Astrocyte (in vitro differentiated cells and primary cell): ENCODE measurements at regions not wholly inside any gene's neighbourhood (a gene's known extent, or its start where the extent isn't known, plus 50 kb on each side); places are given as distances from the start of the nearest gene placed in this dataset.
"Not testable (repeated sequence)": the region's sequence is repeated elsewhere in the genome, so short reads cannot be mapped to it uniquely, and the experiment has no call there.

Source experiments
- DNase-seq: peaks from one replicate; pipeline ENCODE4 v3.0.0-alpha.2; 2010; ENCODE audit warnings: low read depth
- FAIRE-seq: peaks from 2 replicates; lab custom pipeline; 2011; peaks lifted over from hg19 to GRCh38; lab: Jason Lieb, UNC
- H2AFZ ChIP-seq: 2 replicates; pipeline ENCODE4 v1.6.0; 2012; ENCODE audit warnings: low read depth, low read length, inconsistent platforms
- H3K27ac ChIP-seq: 2 replicates; pipeline ENCODE4 v1.5.1; 2011; ENCODE audit warnings: low read depth, low read length, inconsistent platforms
- H3K27me3 ChIP-seq: 2 replicates; pipeline ENCODE4 v1.6.0; 2011; ENCODE audit warnings: low read length, inconsistent platforms; ENCODE audit not compliant: insufficient read depth
- H3K36me3 ChIP-seq: 2 replicates; pipeline ENCODE4 v1.5.1; 2011; ENCODE audit warnings: low read length, inconsistent platforms; ENCODE audit not compliant: insufficient read depth
- H3K4me1 ChIP-seq: 2 replicates; pipeline ENCODE4 v1.5.1; 2011; ENCODE audit warnings: low read length, inconsistent platforms; ENCODE audit not compliant: insufficient read depth
- H3K4me2 ChIP-seq: 2 replicates; pipeline ENCODE4 v1.6.0; 2012; ENCODE audit warnings: low read length, inconsistent platforms
- H3K4me3 ChIP-seq: 2 replicates; pipeline ENCODE4 v1.5.1; 2011; ENCODE audit warnings: low read depth, mild to moderate bottlenecking, low read length, inconsistent platforms; ENCODE audit not compliant: insufficient read depth
- H3K79me2 ChIP-seq: 2 replicates; pipeline ENCODE4 v1.6.0; 2012; ENCODE audit warnings: mild to moderate bottlenecking, low read length, inconsistent platforms; ENCODE audit not compliant: insufficient read depth
- H3K9ac ChIP-seq: 2 replicates; pipeline ENCODE4 v1.6.0; 2012; ENCODE audit warnings: mild to moderate bottlenecking, low read length, inconsistent platforms
- H3K9me3 ChIP-seq: 2 replicates; pipeline ENCODE4 v1.5.1; 2012; ENCODE audit warnings: low read depth, mild to moderate bottlenecking, low read length, inconsistent platforms; ENCODE audit not compliant: insufficient read depth
- H4K20me1 ChIP-seq: 2 replicates; pipeline ENCODE4 v1.6.0; 2012; ENCODE audit warnings: low read length, inconsistent platforms; ENCODE audit not compliant: insufficient read depth
- H3K27ac Mint-ChIP-seq: one replicate; pipeline ENCODE4 v1.8.0; 2021; ENCODE audit warnings: mild to moderate bottlenecking, mixed read lengths; ENCODE audit not compliant: unreplicated experiment
- H3K27me3 Mint-ChIP-seq: one replicate; pipeline ENCODE4 v1.8.0; 2021; ENCODE audit warnings: low read depth, mixed read lengths; ENCODE audit not compliant: unreplicated experiment
- H3K36me3 Mint-ChIP-seq: one replicate; pipeline ENCODE4 v1.8.0; 2021; ENCODE audit warnings: low read depth, mixed read lengths; ENCODE audit not compliant: unreplicated experiment
- H3K4me1 Mint-ChIP-seq: one replicate; pipeline ENCODE4 v1.8.0; 2021; ENCODE audit warnings: low read depth, mixed read lengths; ENCODE audit not compliant: unreplicated experiment
- H3K4me3 Mint-ChIP-seq: one replicate; pipeline ENCODE4 v1.8.0; 2021; ENCODE audit warnings: mild to moderate bottlenecking, moderate library complexity, mixed read lengths; ENCODE audit not compliant: unreplicated experiment
- H3K9me3 Mint-ChIP-seq: one replicate; pipeline ENCODE4 v1.8.0; 2021; ENCODE audit warnings: mild to moderate bottlenecking, mixed read lengths; ENCODE audit not compliant: unreplicated experiment
- EZH2 ChIP-seq: IDR thresholded peaks from 2 replicates; pipeline ENCODE4 v1.6.1; 2012; ENCODE audit warnings: mild to moderate bottlenecking, low read length, inconsistent platforms; ENCODE audit not compliant: insufficient read depth
- TF ChIP-seq, protein P1 (sequence below): IDR thresholded peaks from 2 replicates; pipeline ENCODE4 v1.5.1; 2011; ENCODE audit warnings: low read depth, mild to moderate bottlenecking, inconsistent platforms, low read length, moderate library complexity; ENCODE audit not compliant: insufficient read depth

DNA sequence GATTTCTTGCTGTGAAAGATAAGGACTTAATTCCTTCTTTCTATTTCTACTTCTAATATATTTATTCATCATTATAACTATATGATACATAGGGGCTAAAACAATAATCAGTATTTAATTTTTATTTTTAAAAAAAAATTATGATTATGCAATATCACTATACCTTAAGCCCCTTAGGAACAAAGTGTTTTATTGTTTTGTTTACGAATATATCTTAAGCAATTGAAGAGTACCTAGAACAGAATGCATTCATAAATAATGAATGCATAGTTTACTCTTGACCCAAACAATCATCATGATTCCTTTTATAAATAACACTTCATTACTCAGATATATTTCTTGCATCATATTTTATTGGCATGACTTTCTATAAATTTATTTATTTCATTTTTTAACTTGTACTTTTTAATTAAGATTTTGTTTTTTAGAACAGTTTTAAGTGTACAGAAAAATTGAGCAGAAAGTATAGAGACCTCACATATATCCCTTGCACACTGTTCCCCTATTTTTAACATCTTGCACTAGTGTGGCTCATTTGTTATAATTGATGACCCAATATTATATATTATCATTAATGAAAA lies 339.9 kb upstream of the SPRY2 start:
- H3K9me3 Mint-ChIP-seq: peaks cover 6% of the 10 kb centered on the region
- TF ChIP-seq EZH2: no peak
- TF ChIP-seq, protein P1, sequence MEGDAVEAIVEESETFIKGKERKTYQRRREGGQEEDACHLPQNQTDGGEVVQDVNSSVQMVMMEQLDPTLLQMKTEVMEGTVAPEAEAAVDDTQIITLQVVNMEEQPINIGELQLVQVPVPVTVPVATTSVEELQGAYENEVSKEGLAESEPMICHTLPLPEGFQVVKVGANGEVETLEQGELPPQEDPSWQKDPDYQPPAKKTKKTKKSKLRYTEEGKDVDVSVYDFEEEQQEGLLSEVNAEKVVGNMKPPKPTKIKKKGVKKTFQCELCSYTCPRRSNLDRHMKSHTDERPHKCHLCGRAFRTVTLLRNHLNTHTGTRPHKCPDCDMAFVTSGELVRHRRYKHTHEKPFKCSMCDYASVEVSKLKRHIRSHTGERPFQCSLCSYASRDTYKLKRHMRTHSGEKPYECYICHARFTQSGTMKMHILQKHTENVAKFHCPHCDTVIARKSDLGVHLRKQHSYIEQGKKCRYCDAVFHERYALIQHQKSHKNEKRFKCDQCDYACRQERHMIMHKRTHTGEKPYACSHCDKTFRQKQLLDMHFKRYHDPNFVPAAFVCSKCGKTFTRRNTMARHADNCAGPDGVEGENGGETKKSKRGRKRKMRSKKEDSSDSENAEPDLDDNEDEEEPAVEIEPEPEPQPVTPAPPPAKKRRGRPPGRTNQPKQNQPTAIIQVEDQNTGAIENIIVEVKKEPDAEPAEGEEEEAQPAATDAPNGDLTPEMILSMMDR: no peak
- H3K4me1 Mint-ChIP-seq: no peaks in the 10 kb centered on the region
- no peak for DNase-seq
- no peaks in the 10 kb centered on the region for H3K27me3 Mint-ChIP-seq
- FAIRE-seq: no peak
- Histone ChIP-seq H3K4me1 (no peaks in the 10 kb centered on the region), H3K36me3 (no peaks in the 10 kb centered on the region), H4K20me1 (no peaks in the 10 kb centered on the region), H3K9me3 (no peaks in the 10 kb centered on the region), H3K4me2 (no peak overlapping the region), H3K79me2 (no peaks in the 10 kb centered on the region), H3K27ac (no peak overlapping the region), H3K9ac (no peak overlapping the region), H2AFZ (no peak overlapping the region), H3K27me3 (no peaks in the 10 kb centered on the region), H3K4me3 (no peak overlapping the region)
- no peak overlapping the region for H3K27ac Mint-ChIP-seq
- H3K36me3 Mint-ChIP-seq: no peaks in the 10 kb centered on the region
- H3K4me3 Mint-ChIP-seq: no peak overlapping the region

DNA sequence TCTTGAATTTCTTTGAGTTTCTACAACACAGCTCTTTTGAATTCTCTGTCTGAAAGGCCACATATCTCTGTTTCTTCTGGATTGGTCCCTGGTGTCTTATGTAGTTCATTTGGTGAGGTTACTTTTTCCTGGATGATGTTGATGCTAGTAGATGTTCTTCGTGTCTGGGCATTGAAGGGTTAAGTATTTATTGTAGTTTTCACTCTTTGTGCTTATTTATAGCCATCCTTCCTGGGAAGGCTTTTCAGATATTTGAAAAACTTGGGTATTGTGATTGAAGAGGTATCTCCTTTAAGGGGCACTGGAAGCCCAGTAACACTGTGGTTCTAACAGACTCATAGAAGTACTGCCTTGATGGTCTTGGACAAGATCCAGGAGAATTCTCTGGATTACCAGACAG lies 338.5 kb upstream of the SPRY2 start:
- Histone ChIP-seq H4K20me1 (no peaks in the 10 kb centered on the region), H3K4me3 (no peak overlapping the region), H3K4me2 (no peak overlapping the region), H3K4me1 (no peaks in the 10 kb centered on the region), H3K27me3 (no peaks in the 10 kb centered on the region), H3K36me3 (no peaks in the 10 kb centered on the region), H3K9me3 (no peaks in the 10 kb centered on the region), H2AFZ (no peak overlapping the region), H3K9ac (no peak overlapping the region), H3K27ac (no peak overlapping the region), H3K79me2 (no peaks in the 10 kb centered on the region)
- Mint-ChIP-seq H3K27me3 (no peaks in the 10 kb centered on the region), H3K36me3 (no peaks in the 10 kb centered on the region), H3K27ac (no peak overlapping the region), H3K9me3 (peaks cover 6% of the 10 kb centered on the region), H3K4me3 (no peak overlapping the region), H3K4me1 (no peaks in the 10 kb centered on the region)
- DNase-seq: no peak
- FAIRE-seq: no peak
- no peak for TF ChIP-seq EZH2
- TF ChIP-seq, protein P1: no peak

DNA sequence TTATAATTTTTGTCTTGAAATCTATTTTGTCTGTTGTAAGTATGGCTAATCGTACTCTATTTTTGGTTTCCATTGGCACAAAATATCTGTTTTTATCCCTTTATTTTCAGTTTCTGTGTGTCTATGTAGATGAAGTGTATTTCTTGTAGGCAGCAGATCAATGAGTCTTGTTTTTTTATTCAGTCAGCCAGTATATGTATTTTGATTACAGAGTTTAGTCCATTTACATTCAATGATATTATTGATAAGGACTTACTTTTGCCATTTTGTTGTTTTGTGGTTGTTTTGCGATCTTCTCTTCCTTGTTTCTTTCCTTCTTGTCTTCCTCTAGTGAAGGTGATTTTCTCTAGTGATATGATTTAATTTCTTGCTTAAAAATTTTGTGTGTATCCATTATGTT lies 336.3 kb upstream of the SPRY2 start:
- no peak for FAIRE-seq

DNA sequence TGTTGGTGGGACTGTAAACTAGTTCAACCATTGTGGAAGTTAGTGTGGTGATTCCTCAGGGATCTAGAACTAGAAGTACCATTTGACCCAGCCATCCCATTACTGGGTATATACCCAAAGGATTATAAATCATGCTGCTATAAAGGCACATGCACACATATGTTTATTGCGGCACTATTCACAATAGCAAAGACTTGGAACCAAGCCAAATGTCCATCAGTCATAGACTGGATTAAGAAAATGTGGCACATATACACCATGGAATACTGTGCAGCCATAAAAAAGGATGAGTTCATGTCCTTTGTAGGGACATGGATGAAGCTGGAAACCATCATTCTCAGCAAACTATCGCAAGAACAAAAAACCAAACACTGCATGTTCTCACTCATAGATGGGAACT lies 334.5 kb upstream of the SPRY2 start:
- H3K36me3 Mint-ChIP-seq, H3K9ac ChIP-seq, H3K79me2 ChIP-seq, H3K27ac ChIP-seq, H3K4me2 ChIP-seq, H3K27ac Mint-ChIP-seq, H3K4me3 Mint-ChIP-seq, H3K4me1 ChIP-seq, DNase-seq, H2AFZ ChIP-seq, H3K27me3 ChIP-seq, H4K20me1 ChIP-seq, H3K27me3 Mint-ChIP-seq, H3K9me3 ChIP-seq, FAIRE-seq, H3K4me3 ChIP-seq, H3K4me1 Mint-ChIP-seq, H3K36me3 ChIP-seq: not testable (repeated sequence)
- H3K9me3 Mint-ChIP-seq: peaks cover 12% of the 10 kb centered on the region

More for the DNA sequence above, 336.3 kb upstream of the SPRY2 start:
- Histone ChIP-seq H3K27me3 (no peaks in the 10 kb centered on the region), H3K4me3 (no peak overlapping the region), H3K9me3 (no peaks in the 10 kb centered on the region), H2AFZ (no peak overlapping the region), H4K20me1 (no peaks in the 10 kb centered on the region), H3K36me3 (no peaks in the 10 kb centered on the region), H3K4me1 (no peaks in the 10 kb centered on the region), H3K4me2 (no peak overlapping the region), H3K79me2 (no peaks in the 10 kb centered on the region), H3K9ac (no peak overlapping the region), H3K27ac (no peak overlapping the region)
- H3K4me1 Mint-ChIP-seq: no peaks in the 10 kb centered on the region
- H3K27me3 Mint-ChIP-seq: no peaks in the 10 kb centered on the region
- H3K9me3 Mint-ChIP-seq: peaks cover 9% of the 10 kb centered on the region
- no peak overlapping the region for H3K27ac Mint-ChIP-seq
- no peak overlapping the region for H3K4me3 Mint-ChIP-seq
- TF ChIP-seq EZH2: no peak
- TF ChIP-seq, protein P1: no peak
- DNase-seq: no peak
- no peaks in the 10 kb centered on the region for H3K36me3 Mint-ChIP-seq
